ENCODE measurements at regions not wholly inside any gene's neighbourhood (a gene's known extent, or its start where the extent isn't known, plus 50 kb on each side); places are given as distances from the start of the nearest gene placed in this dataset.
"Not testable (repeated sequence)": the region's sequence is repeated elsewhere in the genome, so short reads cannot be mapped to it uniquely, and the experiment has no call there.

DNA sequence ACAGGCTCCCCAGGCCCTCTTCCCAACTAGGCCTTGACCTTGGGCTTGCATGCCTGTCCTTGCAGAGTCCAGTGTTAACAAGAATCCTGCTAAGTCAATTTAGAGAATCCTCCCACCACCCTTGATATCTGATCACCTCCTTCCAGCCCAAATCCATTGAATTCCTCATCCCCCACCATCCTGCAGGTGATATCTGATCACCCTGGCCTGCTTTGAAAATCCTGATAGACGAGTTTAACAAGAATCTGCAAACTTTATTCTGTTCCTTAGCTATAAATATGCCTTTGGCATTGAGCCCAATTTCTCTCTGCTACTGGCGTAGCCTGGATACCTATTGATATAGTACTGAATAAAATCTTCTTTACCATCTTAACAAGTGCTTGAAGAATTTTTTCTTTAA lies 125.5 kb downstream of the DIRAS2 start:
- no peak for DNase-seq

DNA sequence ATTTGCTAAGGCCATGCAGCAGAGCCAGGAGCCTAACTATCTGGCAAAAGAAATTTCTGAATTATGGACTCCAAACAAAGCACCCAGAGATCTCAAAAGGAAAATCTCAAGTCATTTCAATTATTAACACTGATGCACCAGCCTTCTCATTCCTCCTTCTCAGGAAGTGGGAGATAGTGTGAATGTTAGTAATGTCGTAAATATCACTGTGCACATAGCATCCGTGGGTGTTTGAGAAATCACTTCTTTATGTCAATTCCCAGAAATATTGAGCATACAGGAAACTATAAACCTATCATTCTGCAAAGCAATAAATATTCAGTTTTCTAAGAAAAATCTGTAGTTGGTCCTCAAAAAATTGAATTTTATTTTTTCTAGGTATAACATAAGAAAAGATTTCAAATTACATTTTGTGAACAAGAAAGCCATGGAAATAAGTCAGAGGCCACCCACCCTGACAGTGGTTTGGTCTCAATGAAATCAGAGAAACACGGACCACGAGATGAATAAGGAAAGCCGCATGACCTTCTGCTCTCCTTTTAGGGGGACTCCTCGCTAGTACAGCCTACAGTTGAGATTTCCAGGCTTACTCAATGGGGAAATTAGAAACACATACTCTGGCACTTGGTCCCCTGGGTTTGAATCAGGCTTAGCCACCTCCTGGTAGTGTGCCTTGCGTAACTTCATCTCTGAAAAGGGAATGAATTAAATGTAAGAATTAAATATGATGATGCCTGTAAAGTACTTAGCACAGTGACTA lies 120.6 kb downstream of the DIRAS2 start:
- no peak for DNase-seq

DNA sequence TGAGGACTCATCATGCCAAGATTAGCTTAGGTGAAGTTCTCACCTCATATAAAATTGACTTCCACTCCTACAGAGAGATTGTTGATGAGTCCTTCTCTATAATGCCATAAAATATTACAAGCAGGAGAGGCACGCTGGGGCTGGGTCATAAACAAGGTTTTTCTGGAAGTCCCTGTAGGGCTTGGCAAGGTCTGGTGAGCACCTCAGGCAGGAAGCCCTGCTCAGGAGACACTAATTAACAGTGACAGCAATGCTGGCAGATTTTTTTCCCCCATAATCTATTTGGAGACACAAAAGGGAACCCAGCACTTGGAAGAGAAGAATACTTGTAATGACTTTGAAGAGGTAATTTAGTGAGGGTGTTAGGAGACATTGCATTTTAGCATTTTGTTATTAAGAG lies 118.7 kb downstream of the DIRAS2 start:
- no peak for DNase-seq

DNA sequence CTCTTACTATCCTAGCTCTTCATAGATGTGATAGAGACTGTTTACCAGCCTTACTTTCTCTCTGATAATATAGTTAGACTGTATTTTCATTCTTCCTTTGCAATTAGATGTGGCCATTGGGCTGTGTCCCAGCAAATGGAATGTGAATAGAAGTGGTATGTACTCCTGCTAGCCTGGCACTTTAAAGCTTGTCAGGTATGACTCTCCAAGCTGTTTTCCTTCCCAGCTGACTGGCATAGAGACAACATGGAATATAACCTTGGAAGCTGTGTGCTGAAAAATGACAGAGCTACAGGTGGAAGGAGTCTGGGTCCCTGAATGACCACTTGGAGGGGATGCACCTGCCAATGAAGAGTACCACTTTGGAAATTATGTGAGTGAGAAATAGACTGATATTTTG lies 116.2 kb downstream of the DIRAS2 start:
- DNase-seq: no peak

DNA sequence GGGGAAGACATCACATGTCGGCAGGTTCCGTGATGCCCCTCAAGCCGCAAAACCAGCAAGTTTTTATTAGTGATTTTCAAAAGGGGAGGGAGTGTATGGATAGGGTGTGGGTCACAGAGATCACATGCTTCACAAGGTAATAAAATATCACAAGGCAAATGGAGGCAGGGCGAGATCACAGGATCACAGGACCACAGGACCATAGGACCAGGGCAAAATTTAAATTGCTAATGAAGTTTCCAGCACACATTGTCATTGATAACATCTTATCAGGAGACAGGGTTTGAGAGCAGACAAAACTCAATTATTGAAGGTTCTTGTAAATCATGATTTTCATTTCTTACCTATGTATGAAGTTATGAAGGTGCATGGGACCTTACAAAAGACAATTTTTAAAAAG lies 106.5 kb downstream of the DIRAS2 start:
- DNase-seq: not testable (repeated sequence)

DNA sequence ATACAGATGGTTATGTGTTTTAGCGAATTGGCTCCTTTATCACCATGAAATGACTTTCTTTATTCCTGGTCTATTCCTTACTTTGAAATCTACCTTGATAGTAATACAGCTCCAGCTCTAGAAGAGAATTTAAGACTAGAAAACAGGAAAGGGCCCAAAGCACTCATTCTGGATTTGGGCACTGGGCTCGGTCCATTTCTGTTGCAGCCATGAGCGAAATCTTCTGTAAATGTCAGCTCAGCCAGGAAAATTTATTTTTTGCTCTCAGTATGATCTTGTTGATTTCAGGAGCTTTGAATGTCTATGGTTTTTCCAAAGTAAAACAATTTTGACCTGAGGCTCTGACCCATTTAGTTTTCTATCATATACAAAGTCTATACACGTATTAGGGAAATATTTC lies 104.1 kb downstream of the DIRAS2 start:
- no peak for DNase-seq

DNA sequence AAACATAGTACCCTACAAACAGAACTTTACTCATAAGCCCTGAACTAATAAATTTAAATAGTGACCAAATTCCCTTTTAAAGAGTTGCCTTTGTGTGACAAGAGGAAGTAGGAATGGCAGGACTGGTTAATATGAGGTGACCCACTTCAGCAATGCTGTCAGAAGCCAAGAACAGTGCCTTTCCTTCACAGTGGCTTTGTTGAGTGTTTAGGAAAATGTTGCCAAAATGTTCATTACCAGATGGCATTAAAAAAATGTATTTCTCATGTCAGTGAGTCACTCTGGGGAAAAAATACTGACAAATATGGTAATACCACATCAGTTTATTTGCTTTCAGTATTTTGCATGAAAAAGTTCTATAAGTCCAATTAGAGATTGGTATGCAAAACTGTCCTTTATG lies 103.3 kb downstream of the DIRAS2 start:
- no peak for DNase-seq

DNA sequence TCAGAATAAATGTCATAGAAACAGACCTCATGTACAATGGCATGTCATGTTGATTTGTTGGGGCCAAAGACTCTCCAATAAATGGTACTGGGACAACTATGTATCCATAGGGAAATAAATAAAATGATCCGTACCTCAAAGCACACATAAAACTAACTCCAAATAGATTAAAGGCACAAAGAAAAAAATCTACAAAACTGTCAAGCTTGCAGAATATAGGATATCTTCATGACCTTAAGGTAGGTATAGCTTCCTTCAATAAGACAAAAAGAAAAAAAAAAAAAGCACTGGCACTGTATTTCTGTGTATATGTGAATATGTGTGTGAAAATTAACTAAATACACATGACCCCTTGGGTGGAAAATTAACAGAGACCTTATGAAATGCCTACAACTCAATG lies 101.9 kb downstream of the DIRAS2 start:
- DNase-seq: no peak

DNA sequence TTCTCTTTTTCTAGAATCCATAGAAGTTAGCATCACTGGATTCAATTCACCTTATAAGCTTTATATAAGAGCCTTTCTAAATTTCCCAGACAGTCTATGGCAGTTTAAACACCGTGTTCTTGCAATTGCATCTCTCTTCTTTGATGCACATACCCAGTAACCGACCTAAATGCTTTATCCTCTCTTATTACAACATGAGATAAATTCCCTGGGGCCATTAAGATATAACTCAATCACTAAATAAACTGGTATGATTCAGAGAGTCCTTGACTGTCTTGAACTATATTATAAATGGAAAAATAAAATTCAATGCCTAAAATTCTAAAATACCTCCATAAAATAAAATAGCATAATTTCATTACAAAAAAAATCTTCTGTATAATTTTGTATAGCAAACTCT lies 98.1 kb downstream of the DIRAS2 start:
- peak; percentile 4 for DNase-seq

DNA sequence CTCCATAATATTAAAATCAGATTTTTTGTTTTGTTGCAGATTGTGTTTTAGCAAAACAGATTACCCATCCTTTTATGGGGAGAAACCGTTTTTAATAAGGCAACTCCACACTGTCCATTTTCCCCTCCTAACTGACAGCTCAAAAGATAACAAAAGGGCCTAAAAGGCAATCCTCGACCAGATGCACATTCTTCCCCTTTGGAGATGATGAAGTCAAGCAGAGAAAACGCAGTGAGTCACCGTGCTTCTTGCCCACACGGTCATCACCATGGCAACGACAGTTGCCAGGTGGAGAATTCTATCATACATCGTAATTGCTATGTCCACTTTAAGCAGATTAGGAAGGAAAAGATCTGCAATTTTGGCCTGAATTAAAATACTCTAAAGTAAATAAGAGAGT lies 96.4 kb downstream of the DIRAS2 start:
- peak; percentile 91 for DNase-seq

DNA sequence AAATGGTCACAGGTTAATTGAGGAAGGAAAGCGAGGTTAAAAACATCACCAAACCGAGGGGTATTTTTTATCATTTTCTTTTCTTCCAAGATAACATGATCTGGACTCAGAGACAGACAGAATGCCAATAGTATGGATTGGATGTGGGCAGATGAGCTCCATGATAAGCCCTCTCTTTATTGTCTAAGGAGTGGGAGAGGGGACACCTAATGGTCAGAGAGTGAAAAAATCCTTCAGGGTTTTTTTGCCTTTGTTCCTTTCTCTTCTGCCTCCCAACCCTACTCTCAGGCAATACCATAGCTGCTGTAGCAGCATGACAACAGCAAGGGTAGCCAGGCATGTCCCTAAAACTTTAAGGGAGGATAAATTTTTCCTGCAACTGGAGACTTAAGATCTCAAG lies 94.7 kb downstream of the DIRAS2 start:
- DNase-seq: peak; percentile 17

DNA sequence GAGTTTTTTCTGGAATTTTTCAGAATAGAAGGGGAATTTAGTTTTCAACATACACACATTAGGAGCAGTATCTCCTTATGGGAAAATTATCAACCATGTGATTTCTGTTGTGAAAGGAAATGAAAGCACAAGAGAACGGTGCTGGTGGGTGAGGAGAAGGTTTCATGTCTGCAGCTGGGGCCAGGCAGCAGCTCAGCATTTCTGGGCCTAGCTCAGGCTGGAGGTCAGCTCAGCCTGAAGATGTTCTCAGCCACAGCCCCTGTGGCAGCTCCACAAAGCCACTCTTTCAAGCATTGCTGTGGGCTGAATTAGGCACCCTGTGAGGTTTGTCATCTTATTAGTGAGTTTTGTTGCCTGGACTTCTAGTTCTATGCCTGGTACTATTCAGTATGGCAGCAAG lies 90.3 kb downstream of the DIRAS2 start:
- DNase-seq: no peak

DNA sequence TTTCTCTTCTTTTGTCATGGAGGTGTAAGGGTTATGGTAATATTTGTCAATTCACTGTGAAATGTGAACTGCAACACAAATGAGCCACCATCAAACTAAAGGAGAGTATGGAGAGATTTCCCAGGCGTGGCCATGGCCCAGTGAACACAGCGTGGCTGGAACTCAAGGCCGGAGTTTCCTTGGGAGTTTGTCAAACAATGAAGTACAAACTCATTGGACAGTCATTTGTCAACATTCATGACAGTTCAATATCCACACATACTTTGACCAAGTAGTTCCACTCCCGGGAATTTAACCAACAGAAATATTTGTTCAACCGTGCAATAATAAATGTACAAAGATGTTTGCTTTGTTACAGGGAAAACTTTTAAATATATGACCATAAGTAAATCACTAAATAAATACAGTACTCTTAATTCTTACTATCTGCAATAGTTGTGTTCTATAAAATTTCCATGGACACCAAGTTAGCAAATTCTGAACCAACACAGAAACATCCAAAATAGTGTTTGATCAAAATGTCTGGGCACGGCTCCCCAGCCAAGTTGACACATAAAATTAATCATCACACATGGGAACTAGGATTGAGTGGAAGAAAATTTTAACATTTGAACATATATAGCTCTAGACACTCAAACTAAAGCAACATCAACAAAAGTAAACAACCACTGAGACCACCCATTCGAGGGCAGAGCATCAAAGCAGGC lies 87.1 kb downstream of the DIRAS2 start:
- no peak for DNase-seq

DNA sequence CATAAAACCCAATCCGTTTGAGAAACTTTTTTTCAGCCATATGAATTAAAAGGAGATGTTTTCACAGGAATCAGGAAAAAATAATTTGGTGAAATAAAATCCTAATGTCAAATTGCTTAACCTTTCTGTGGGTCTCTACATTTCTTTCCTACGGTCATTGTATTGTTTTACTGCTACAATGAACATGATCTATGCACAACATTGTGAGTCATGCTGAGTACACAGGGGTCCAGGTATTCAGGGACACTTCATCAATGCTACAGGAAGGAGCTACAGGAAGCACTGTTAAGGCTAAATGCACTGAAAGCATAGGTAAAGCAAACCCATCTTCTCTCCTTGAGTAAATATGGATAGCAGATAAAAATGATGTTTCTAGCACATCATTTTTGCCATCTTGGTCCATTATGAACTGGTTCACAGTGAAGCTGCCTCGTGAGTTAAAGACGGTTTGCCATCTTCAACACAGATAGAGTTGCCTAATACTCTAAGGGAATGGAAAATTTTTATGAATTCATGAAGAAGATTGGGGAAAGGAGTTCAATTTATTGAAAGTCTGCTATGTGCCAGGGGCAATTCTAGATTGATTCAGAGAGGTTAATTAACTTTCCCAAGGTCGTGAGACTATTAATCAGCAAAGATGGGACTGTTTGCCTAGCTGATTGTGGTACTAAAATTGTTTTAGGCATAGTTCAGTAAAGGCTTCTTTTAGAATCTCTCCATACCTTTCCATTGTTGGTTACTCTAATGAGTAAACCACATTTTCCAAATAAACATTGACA lies 85.5 kb downstream of the DIRAS2 start:
- no peak for DNase-seq

DNA sequence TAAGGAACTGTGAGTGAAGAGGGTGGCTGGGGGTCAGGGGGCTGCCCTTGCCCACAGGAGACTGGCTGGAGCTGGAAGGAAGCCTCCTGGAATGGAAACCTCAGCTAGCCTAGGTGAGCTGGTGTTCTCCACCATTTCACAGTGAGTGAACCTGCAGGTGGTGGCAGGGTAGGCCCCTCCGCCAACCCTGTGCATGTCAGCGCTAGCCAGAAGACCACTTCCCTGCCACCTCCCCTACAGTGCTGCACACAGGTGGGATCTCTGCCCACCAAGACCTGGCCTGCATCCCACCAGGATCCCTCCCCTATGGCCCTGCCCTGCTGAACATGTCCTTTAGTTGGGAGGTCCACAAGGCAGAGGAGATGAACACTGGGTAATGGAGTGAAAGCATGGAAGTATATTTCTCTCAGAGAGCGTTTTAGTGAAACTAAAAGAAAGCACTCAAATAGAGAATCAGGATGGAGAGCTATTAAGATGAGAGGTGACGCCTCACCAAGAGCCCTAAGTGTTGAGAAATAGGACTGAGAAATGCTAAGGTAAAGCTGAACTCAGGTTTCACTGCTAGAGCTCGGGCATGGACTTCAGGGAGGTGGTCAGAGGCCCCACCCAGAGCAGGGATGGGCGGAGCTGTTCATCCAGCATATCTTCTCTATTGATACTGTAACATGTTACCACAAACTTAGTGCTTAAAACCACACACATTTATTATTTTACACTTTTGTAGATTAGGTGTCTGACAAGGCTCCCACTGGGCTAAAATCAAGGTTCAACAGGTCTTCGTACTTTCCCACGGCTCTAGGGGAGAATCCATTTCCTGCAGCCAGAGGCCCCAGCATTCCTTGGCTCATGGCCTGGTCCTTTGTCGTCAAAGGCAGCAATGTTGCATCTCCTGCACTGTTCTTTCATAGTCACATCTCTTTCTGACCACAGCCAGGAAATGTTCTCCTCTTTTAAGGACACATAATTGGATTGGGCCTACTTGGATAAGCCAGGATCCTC lies 83.2 kb downstream of the DIRAS2 start:
- no peak for DNase-seq

Data from fibroblast of upper back skin (primary cell).